Epithelial cell of esophagus (primary cell): ENCODE measurements at regions not wholly inside any gene's neighbourhood (a gene's known extent, or its start where the extent isn't known, plus 50 kb on each side); places are given as distances from the start of the nearest gene placed in this dataset.

Experiments
- DNase-seq: peaks from one replicate; pipeline ENCODE4 v3.0.0; 2010; ENCODE audit warnings: low read depth
- H3K4me3 ChIP-seq: 2 replicates; pipeline ENCODE4 v1.5.1; 2011; ENCODE audit warnings: mild to moderate bottlenecking, low read length, control low read depth
- CTCF ChIP-seq: IDR thresholded peaks from 2 replicates; pipeline ENCODE4 v1.5.1; 2011; ENCODE audit warnings: low read depth, mild to moderate bottlenecking, low read length, control low read depth, inconsistent platforms; ENCODE audit not compliant: insufficient read depth; ENCODE audit errors: missing control alignments

- no peak overlapping the region for H3K4me3 ChIP-seq
- TF ChIP-seq CTCF: no peak
- no peak for DNase-seq
Observed at GRCh38 chr2:153623020-153623419, 144.5 kb upstream of the RPRM start.

GRCh38 chr2:153626676-153627075 lies 148.1 kb upstream of the RPRM start:
- TF ChIP-seq CTCF: no peak
- no peak overlapping the region for H3K4me3 ChIP-seq
- no peak for DNase-seq

GRCh38 chr2:153635494-153635893 lies 156.9 kb upstream of the RPRM start:
- H3K4me3 ChIP-seq: no peak overlapping the region
- DNase-seq: no peak
- TF ChIP-seq CTCF: no peak

- H3K4me3 ChIP-seq: no peak overlapping the region
- no peak for TF ChIP-seq CTCF
- no peak for DNase-seq
Observed at GRCh38 chr2:153641046-153641445, 162.5 kb upstream of the RPRM start.

- DNase-seq: no peak
- no peak overlapping the region for H3K4me3 ChIP-seq
- no peak for TF ChIP-seq CTCF
Observed at GRCh38 chr2:153644955-153645354, 166.4 kb upstream of the RPRM start.

- no peak overlapping the region for H3K4me3 ChIP-seq
- DNase-seq: no peak
- TF ChIP-seq CTCF: no peak
Observed at GRCh38 chr2:153645599-153645998, 167.0 kb upstream of the RPRM start.

- no peak overlapping the region for H3K4me3 ChIP-seq
- DNase-seq: no peak
- TF ChIP-seq CTCF: no peak
Observed at GRCh38 chr2:153657651-153658050, 179.1 kb upstream of the RPRM start.
